Adipocyte (in vitro differentiated cells): ENCODE measurements at regions not wholly inside any gene's neighbourhood (a gene's known extent, or its start where the extent isn't known, plus 50 kb on each side); places are given as distances from the start of the nearest gene placed in this dataset.

Experiments
- DNase-seq: peaks from one replicate; pipeline ENCODE4 v3.0.0-alpha.2; 2015; ENCODE audit warnings: low read depth
- H3K27me3 ChIP-seq: replicated peaks from 2 replicates; pipeline ENCODE4 v1.7.0; 2013; ENCODE audit warnings: mild to moderate bottlenecking, low read length, moderate library complexity; ENCODE audit not compliant: control insufficient read depth, insufficient read depth
- H3K36me3 ChIP-seq: 2 replicates; pipeline ENCODE4 v1.7.0; 2013; ENCODE audit warnings: low read length, mild to moderate bottlenecking, moderate library complexity; ENCODE audit not compliant: control insufficient read depth, insufficient read depth, severe bottlenecking
- H3K4me1 ChIP-seq: 2 replicates; pipeline ENCODE4 v1.7.0; 2013; ENCODE audit warnings: mild to moderate bottlenecking, low read length, moderate library complexity; ENCODE audit not compliant: control insufficient read depth, insufficient read depth
- H3K4me3 ChIP-seq: 2 replicates; pipeline ENCODE4 v1.7.0; 2013; ENCODE audit warnings: mild to moderate bottlenecking, low read length, moderate library complexity
- H3K9ac ChIP-seq: 2 replicates; pipeline ENCODE4 v1.7.0; 2013; ENCODE audit warnings: mild to moderate bottlenecking, low read length, moderate library complexity
- H3K9me3 ChIP-seq: 2 replicates; pipeline ENCODE4 v1.7.0; 2013; ENCODE audit warnings: mild to moderate bottlenecking, low read length, moderate library complexity; ENCODE audit not compliant: control insufficient read depth

DNA sequence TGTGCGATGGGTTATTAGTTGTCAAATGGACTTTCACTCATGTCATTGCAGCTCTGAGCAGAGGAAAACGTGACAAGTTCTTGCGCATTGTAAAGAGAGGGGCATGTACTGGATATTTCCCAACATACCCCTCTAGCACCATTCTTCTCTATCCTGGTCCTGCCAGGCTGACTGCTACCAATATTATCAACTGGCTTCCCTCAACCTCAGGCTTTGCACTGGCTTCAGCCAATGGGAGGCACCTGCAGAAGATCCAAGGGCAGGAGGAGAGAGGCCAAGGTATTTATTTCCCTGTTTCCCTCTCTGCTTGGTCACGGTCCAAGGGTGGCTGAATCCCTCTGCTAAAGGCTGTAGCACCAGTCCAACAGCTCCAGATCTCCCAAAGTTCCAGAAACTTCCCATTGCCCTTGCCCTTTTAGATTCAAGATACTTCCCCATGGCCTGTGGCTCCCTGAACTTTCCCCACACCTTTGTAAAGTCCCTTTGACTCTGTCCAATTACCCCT, 175.6 kb upstream of the NECTIN1 start:
- Histone ChIP-seq H3K9ac (no peak overlapping the region), H3K27me3 (peaks cover 74% of the 10 kb centered on the region), H3K36me3 (no peaks in the 10 kb centered on the region), H3K9me3 (no peaks in the 10 kb centered on the region), H3K4me1 (peaks cover 3% of the 10 kb centered on the region), H3K4me3 (no peak overlapping the region)
- DNase-seq = no peak

DNA sequence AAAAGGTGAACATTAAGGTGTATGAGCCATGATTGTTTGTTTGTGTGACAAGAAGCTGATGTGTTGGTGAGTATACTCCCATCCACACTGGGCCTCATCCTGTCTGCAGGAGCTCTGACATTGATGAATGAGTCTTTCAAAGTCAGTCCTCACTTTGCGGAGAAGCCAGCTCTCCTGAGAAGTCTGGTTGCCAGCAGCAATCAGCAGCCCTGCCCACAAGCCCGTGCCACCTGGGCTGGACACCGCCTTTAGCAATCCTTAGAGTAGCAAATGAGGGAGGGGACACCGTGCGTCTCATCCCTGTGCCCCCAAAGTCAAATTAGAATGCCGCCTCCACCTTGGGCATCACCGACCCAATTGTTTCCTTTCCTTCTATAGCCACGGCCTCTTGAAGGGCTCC, 174.8 kb upstream of the NECTIN1 start:
- Histone ChIP-seq H3K4me3 (no peak overlapping the region), H3K27me3 (peaks cover 71% of the 10 kb centered on the region), H3K9ac (no peak overlapping the region), H3K9me3 (no peaks in the 10 kb centered on the region), H3K36me3 (no peaks in the 10 kb centered on the region), H3K4me1 (peaks cover 3% of the 10 kb centered on the region)
- DNase-seq = no peak

DNA sequence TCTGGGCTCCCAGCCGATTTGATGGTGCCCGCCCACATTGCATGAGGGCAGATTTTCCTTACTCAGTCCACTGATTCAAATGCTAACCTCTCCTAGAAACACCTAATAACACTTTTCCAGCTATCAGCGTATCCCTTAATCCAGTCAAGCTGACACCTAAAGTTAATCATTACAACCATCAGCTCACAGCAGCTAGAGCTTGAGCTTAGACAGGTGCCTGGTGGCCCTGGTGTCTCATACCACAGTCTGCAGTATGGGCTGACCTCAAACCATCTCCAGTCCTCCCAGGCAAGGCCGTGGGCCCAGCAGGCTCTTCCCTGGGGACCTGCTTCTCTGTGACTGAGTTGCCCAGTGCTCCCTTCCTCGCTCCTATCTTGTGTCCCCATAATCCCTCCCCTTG, 174.4 kb upstream of the NECTIN1 start:
- Histone ChIP-seq H3K9me3 (no peaks in the 10 kb centered on the region), H3K27me3 (peaks cover 71% of the 10 kb centered on the region), H3K9ac (no peak overlapping the region), H3K4me3 (no peak overlapping the region), H3K4me1 (peaks cover 3% of the 10 kb centered on the region), H3K36me3 (no peaks in the 10 kb centered on the region)
- no peak for DNase-seq

DNA sequence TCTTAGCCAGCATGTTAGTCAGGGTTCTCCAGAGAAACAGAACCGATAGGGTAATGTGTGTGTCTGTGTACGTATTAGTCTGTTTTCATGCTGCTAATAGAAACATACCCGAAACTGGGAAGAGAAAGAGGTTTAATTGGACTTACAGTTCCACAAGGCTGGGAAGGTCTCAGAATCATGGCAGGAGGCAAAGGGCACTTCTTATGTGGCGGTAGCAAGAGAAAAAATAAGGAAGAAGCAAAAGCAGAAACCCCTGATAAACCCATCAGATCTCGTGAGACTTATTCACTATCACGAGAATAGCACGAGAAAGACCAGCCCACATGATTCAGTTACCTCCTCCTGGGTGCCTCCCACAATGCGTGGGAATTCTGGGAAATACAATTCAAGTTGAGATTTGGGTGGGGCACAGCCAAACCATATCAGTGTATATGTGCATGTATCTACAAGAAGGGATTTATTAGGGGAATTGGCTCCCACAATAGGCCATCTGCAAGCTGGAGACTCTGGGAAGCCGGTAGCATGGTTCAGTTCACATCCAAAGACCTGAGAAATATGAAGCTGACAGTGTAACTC, 173.7 kb upstream of the NECTIN1 start:
- H3K9ac ChIP-seq = no peak overlapping the region
- no peak for DNase-seq
- H3K4me1 ChIP-seq = peaks cover 3% of the 10 kb centered on the region
- no peaks in the 10 kb centered on the region for H3K36me3 ChIP-seq
- no peaks in the 10 kb centered on the region for H3K9me3 ChIP-seq
- H3K4me3 ChIP-seq = no peak overlapping the region
- H3K27me3 ChIP-seq = peaks cover 74% of the 10 kb centered on the region

DNA sequence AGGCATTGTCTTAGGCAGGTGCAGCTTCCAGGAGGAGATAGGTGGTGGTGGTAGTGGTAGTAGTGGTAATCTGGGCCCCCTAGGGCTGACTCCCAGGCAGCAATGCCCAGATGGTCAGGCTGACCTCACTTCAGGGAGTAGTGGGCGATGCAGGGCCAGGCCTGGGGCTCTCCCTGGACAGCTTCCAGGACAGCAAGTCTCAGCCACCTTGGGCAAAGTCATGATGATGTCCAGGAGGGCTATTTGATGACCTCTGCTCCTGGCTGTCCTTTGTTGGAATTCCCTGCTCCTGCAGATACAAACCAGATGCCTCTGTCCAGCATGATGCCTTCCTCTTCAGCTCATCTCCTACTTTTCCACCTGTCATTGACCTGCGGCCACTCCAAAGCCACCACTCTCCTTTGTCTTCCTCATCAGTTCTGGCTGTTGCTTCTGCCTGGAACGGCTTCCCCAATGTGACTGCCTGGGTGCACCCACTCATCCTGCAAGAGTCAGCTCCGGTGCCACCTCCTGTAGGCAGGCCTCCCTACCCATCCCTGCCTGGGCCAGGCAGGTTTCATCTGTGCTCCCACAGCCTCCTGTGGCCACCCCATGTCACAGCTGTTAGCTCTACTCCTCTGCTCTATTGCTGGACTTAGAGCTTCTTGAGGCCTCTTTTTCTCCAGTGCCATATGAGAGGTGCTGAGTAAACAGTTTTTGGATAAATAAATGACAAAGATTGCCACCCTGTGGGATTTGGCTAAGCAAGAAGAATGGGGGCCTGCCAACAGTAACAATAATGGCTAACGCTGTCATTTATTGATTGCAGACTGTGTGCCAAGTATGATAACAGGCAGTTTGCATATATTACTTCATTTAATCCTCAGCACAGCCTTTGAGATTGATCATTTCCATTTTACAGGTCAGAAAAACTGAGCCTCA, 172.9 kb upstream of the NECTIN1 start:
- Histone ChIP-seq H3K4me3 (no peak overlapping the region), H3K27me3 (peaks cover 76% of the 10 kb centered on the region)

DNA sequence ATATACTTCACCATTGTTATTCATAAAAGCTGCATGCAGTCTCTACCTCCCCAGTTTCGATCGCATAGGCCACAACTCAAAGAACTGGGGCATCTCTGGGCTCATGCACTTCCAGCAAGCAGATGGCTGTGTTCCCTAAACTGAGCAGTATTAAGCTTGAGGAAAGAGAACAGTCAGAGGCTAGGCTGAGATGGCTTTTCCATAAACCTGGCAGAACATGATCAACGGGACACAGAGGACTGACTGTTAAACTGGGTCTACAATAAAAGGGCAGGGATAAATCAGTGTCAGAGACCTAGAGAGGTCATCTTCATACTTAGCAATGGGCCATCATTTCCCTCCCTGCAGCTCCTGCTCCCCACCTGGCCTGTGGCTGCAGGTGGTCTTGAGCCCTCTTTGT, 171.0 kb upstream of the NECTIN1 start:
- Histone ChIP-seq H3K27me3 (peaks cover 67% of the 10 kb centered on the region), H3K9me3 (no peaks in the 10 kb centered on the region), H3K36me3 (no peaks in the 10 kb centered on the region), H3K4me1 (no peaks in the 10 kb centered on the region), H3K9ac (no peak overlapping the region), H3K4me3 (no peak overlapping the region)
- DNase-seq = no peak

More for the DNA sequence above, 172.9 kb upstream of the NECTIN1 start:
- DNase-seq = no peak
- Histone ChIP-seq H3K9ac (no peak overlapping the region), H3K36me3 (no peaks in the 10 kb centered on the region), H3K4me1 (no peaks in the 10 kb centered on the region), H3K9me3 (no peaks in the 10 kb centered on the region)

DNA sequence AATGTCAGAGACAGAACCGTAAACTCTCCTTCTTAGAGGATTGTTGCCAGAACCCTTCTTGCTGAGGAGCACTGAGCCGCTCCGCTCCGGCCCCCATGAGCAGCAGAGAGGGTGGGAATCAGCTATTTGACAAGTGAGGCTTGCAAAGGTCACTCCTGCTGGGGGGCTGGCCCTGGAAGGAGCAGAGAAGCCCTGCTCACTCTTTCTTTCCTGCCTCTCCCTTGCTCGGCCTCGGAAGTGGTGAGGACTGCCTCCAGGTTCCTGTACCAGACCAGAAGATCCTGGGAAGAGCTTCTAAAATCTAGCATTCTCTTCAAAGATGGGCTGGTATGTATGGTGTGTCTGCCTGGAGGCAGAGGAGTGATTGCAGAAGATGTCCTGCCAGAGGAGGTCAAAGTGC, 168.6 kb upstream of the NECTIN1 start:
- H3K36me3 ChIP-seq = no peaks in the 10 kb centered on the region
- DNase-seq = no peak
- no peaks in the 10 kb centered on the region for H3K9me3 ChIP-seq
- H3K9ac ChIP-seq = no peak overlapping the region
- H3K27me3 ChIP-seq = peaks cover 67% of the 10 kb centered on the region
- no peak overlapping the region for H3K4me3 ChIP-seq
- no peaks in the 10 kb centered on the region for H3K4me1 ChIP-seq

DNA sequence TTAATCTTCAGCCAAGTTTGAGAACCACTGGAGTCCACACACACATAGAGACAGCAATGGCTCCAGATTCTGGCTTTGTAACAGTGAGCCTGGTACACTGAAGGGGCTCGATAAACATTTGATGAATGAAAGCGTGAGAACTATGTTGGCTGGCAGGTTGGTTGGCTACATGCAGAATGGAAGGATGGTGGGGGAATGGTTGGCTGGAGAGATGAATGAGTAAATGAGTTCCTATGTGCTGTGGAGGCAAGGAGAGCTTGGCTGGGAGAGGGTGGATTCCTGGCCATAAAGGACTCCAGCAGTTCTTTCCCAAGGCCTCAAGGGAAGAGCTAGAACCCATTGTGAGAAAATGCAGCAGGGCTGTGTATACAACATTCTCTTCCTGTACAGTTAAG, 168.0 kb upstream of the NECTIN1 start:
- Histone ChIP-seq H3K4me3 (no peak overlapping the region), H3K9ac (no peak overlapping the region), H3K36me3 (no peaks in the 10 kb centered on the region), H3K4me1 (no peaks in the 10 kb centered on the region), H3K9me3 (no peaks in the 10 kb centered on the region), H3K27me3 (peaks cover 67% of the 10 kb centered on the region)
- no peak for DNase-seq

DNA sequence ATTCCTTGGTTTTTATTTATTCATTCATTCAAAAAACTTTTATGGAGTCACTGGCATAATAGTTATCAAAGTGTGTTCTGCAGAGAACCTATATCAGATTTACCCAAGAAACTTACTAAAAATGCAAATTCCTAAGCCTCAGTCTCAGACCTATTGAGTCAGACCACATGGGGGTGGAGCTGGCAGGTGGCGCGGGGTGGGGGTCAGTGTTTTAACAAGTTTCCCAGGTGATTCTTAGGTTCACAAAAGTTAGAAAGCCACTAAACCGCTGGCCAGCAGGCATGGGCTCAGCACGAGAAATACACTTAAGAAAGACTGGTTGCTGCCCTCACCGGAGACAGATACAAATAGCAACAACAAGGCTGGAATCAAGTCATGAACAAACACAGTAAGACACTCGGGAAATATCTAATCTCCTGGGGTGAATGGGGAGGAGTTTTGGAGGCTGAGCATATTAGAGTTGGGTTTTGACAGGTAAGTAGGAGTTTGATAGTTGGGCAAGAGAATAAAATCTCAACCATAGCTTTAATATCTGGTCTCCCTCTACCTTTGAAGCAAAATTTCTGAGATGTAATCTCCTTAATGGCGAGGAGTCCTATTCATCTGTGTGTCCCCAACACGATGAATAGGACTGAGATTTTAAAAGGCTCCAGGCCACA, 167.5 kb upstream of the NECTIN1 start:
- Histone ChIP-seq H3K9ac (no peak overlapping the region), H3K4me3 (no peak overlapping the region)

DNA sequence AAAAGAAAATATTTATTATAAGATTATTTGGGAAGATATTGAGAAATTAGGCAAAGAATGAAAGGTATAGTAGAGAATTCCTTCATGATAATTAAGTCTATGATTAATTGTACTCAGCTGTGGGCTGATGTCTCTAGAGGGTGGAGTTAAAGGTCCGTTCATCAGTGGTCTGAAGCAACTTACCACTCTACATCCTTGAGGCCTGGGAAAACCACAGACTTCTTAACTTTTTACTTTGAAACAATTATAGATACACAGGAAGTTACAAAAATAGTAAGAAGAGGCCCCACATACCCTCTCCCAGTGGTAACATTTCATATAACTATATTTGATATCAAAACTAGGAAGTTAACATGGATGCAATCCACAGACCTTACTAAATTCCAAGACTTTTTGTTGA, 167.0 kb upstream of the NECTIN1 start:
- no peaks in the 10 kb centered on the region for H3K9me3 ChIP-seq
- H3K4me1 ChIP-seq = no peaks in the 10 kb centered on the region
- no peak overlapping the region for H3K4me3 ChIP-seq
- DNase-seq = no peak
- peaks cover 72% of the 10 kb centered on the region for H3K27me3 ChIP-seq
- no peaks in the 10 kb centered on the region for H3K36me3 ChIP-seq
- H3K9ac ChIP-seq = no peak overlapping the region

More for the DNA sequence above, 167.5 kb upstream of the NECTIN1 start:
- Histone ChIP-seq H3K36me3 (no peaks in the 10 kb centered on the region), H3K27me3 (peaks cover 70% of the 10 kb centered on the region), H3K4me1 (no peaks in the 10 kb centered on the region), H3K9me3 (no peaks in the 10 kb centered on the region)
- no peak for DNase-seq

DNA sequence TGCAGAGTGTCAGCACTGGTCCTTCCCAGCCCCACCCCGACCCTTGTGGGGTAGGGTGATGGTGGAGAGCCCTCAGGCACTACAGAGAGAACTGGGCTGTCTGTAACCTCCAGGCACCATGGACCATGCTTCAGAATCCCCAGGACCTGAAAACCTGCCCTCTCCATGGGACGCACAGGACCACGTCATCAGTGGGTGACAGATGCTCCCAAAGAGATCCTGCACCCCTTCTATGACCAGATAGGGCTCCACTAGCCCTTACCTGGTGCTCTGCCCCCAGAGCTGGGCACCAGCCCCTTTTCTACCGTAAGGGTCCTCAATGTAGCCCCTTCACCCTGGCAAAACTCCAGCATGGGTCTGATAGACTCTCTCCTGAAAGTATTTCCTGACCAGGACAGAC, 165.9 kb upstream of the NECTIN1 start:
- peaks cover 75% of the 10 kb centered on the region for H3K27me3 ChIP-seq
- no peaks in the 10 kb centered on the region for H3K36me3 ChIP-seq
- H3K9ac ChIP-seq = no peak overlapping the region
- H3K9me3 ChIP-seq = no peaks in the 10 kb centered on the region
- H3K4me3 ChIP-seq = no peak overlapping the region
- no peak for DNase-seq
- no peaks in the 10 kb centered on the region for H3K4me1 ChIP-seq
